NCI-H146 treated with DMSO at 0.1 percent for 48 hours (cell line): ENCODE measurements at regions not wholly inside any gene's neighbourhood (a gene's known extent, or its start where the extent isn't known, plus 50 kb on each side); places are given as distances from the start of the nearest gene placed in this dataset.

Experiments
- DNase-seq: peaks from one replicate; lab custom pipeline; 2025; ENCODE audit not compliant: unreplicated experiment; lab: John Stamatoyannopoulos, UW

GRCh38 chr20:21033817-21034216, 72.3 kb downstream of the LINC00237 start:
- no peak for DNase-seq

GRCh38 chr20:21031666-21032065, 74.5 kb downstream of the LINC00237 start:
- peak; percentile 63 for DNase-seq

- DNase-seq, result no peak
Observed at GRCh38 chr20:21029341-21029740, 76.8 kb downstream of the LINC00237 start.

GRCh38 chr20:21028921-21029320, 77.2 kb downstream of the LINC00237 start:
- DNase-seq, result no peak

GRCh38 chr20:21028436-21028835, 77.7 kb downstream of the LINC00237 start:
- no peak for DNase-seq

GRCh38 chr20:21027569-21027968, 78.6 kb downstream of the LINC00237 start:
- no peak for DNase-seq

GRCh38 chr20:21026951-21027350, 79.2 kb downstream of the LINC00237 start:
- DNase-seq, result no peak

GRCh38 chr20:21024420-21024819, 81.7 kb downstream of the LINC00237 start:
- no peak for DNase-seq

- DNase-seq, result no peak
Observed at GRCh38 chr20:21022925-21023324, 83.2 kb downstream of the LINC00237 start.

GRCh38 chr20:21021472-21021790, 84.7 kb downstream of the LINC00237 start:
- DNase-seq, result no peak

- DNase-seq, result no peak
Observed at GRCh38 chr20:21020659-21021471, 85.3 kb downstream of the LINC00237 start.

- no peak for DNase-seq
Observed at GRCh38 chr20:21019814-21020658, 86.1 kb downstream of the LINC00237 start.

- DNase-seq, result no peak
Observed at GRCh38 chr20:21019468-21019813, 86.7 kb downstream of the LINC00237 start.

- DNase-seq, result no peak
Observed at GRCh38 chr20:21018576-21018975, 87.6 kb downstream of the LINC00237 start.

GRCh38 chr20:21017528-21018085, 88.6 kb downstream of the LINC00237 start:
- DNase-seq, result no peak

- no peak for DNase-seq
Observed at GRCh38 chr20:21016751-21017150, 89.4 kb downstream of the LINC00237 start.

GRCh38 chr20:21014528-21014927, 91.6 kb downstream of the LINC00237 start:
- no peak for DNase-seq

- no peak for DNase-seq
Observed at GRCh38 chr20:21008951-21009350, 97.2 kb downstream of the LINC00237 start.

GRCh38 chr20:21006611-21007010, 99.5 kb downstream of the LINC00237 start:
- DNase-seq, result no peak

GRCh38 chr20:21004386-21005076, 101.6 kb downstream of the LINC00237 start:
- DNase-seq, result no peak

GRCh38 chr20:21003902-21004301, 102.3 kb downstream of the LINC00237 start:
- DNase-seq, result no peak
